DMS114 treated with DMSO at 0.1 percent for 48 hours (cell line): ENCODE measurements at regions not wholly inside any gene's neighbourhood (a gene's known extent, or its start where the extent isn't known, plus 50 kb on each side); places are given as distances from the start of the nearest gene placed in this dataset.

Experiments used
- DNase-seq: peaks from one replicate; lab custom pipeline; 2025; ENCODE audit not compliant: unreplicated experiment; lab: John Stamatoyannopoulos, UW

GRCh38 chr10:5305374-5305773 is 59.4 kb upstream of the UCN3 start:
- no peak for DNase-seq

- DNase-seq: no peak
Observed at GRCh38 chr10:5310914-5311313, 53.9 kb upstream of the UCN3 start.

GRCh38 chr10:5311617-5312016 is 53.1 kb upstream of the UCN3 start:
- DNase-seq: no peak

- DNase-seq: no peak
Observed at GRCh38 chr10:5314840-5315239, 49.9 kb upstream of the UCN3 start.
